Liver (tissue), 7 donors: ENCODE measurements at regions not wholly inside any gene's neighbourhood (a gene's known extent, or its start where the extent isn't known, plus 50 kb on each side); places are given as distances from the start of the nearest gene placed in this dataset.

ENCODE experiments used
- DNase-seq: peaks from one replicate; pipeline ENCODE4 v3.0.0-alpha.2; 2017; ENCODE audit warnings: low spot score
- H3K27ac ChIP-seq, 2 donors: one replicate each; pipeline ENCODE4 v1.7.0; 2013; ENCODE audit warnings: inconsistent platforms in 2 of 2, low read length in 2 of 2, control low read depth in 1 of 2, low read depth in 1 of 2, mild to moderate bottlenecking in 1 of 2
- H3K27me3 ChIP-seq, 4 donors: one replicate each; pipeline versions ENCODE4 v1.6.1 to v1.7.0; 2013; ENCODE audit warnings: low read length in 3 of 4, inconsistent platforms in 1 of 4, mild to moderate bottlenecking in 1 of 4, moderate library complexity in 1 of 4; ENCODE audit not compliant: control insufficient read depth in 4 of 4, insufficient read depth in 4 of 4
- H3K36me3 ChIP-seq, 4 donors: one replicate each; pipeline versions ENCODE4 v1.6.1 to v1.7.0; 2013; ENCODE audit warnings: low read length in 3 of 4, mild to moderate bottlenecking in 3 of 4, low read depth in 1 of 4, moderate library complexity in 1 of 4; ENCODE audit not compliant: control insufficient read depth in 4 of 4, insufficient read depth in 3 of 4
- H3K4me1 ChIP-seq, 4 donors: one replicate each; pipeline versions ENCODE4 v1.6.1 to v1.7.0; 2013; ENCODE audit warnings: low read length in 3 of 4, mild to moderate bottlenecking in 3 of 4, moderate library complexity in 1 of 4; ENCODE audit not compliant: control insufficient read depth in 4 of 4, insufficient read depth in 4 of 4
- H3K4me3 ChIP-seq, 3 donors: one replicate each; pipeline versions ENCODE4 v1.6.1 to v1.7.0; 2013; ENCODE audit warnings: low read length in 3 of 3, control low read depth in 1 of 3, low read depth in 1 of 3, mild to moderate bottlenecking in 1 of 3
- H3K9ac ChIP-seq, 2 donors: one replicate each; pipeline ENCODE4 v1.7.0; 2013; ENCODE audit warnings: low read length in 2 of 2, mild to moderate bottlenecking in 2 of 2, moderate library complexity in 2 of 2, control low read depth in 1 of 2, low read depth in 1 of 2
- H3K9me3 ChIP-seq, 4 donors: one replicate each; pipeline versions ENCODE4 v1.6.1 to v1.7.0; 2013; ENCODE audit warnings: low read length in 3 of 4; ENCODE audit not compliant: control insufficient read depth in 4 of 4
- EGR1 ChIP-seq, 2 donors: IDR thresholded peaks; 2 replicates each; pipeline ENCODE4 v1.6.1; 2016 to 2018; ENCODE audit warnings: antibody characterized with exemption in 2 of 2, low read depth in 2 of 2
- FOXA1 ChIP-seq: IDR thresholded peaks from 2 replicates; pipeline ENCODE4 v1.6.1; 2016; ENCODE audit warnings: antibody characterized with exemption
- FOXA2 ChIP-seq: IDR thresholded peaks from 2 replicates; pipeline ENCODE4 v1.6.1; 2016; ENCODE audit warnings: antibody characterized with exemption
- GABPA ChIP-seq, 2 donors: IDR thresholded peaks in 1 of 2; conservative IDR thresholded peaks in 1 of 2; 2 replicates each; pipeline ENCODE4 v1.6.1; 2016; ENCODE audit warnings: antibody characterized with exemption in 2 of 2, mild to moderate bottlenecking in 1 of 2, moderate library complexity in 1 of 2
- HNF4G ChIP-seq: IDR thresholded peaks from 2 replicates; pipeline ENCODE4 v1.6.1; 2016; ENCODE audit warnings: antibody characterized with exemption
- JUND ChIP-seq, 2 donors: IDR thresholded peaks; 2 replicates each; pipeline ENCODE4 v1.6.1; 2016; ENCODE audit warnings: antibody characterized with exemption in 2 of 2
- NR2F2 ChIP-seq: IDR thresholded peaks from 2 replicates; pipeline ENCODE4 v1.6.1; 2016; ENCODE audit warnings: antibody characterized with exemption
- RAD21 ChIP-seq, 2 donors: IDR thresholded peaks; 2 replicates each; pipeline ENCODE4 v1.6.1; 2016; ENCODE audit warnings: antibody characterized with exemption in 2 of 2, mild to moderate bottlenecking in 2 of 2
- RXRA ChIP-seq, 2 donors: IDR thresholded peaks; 2 replicates each; pipeline ENCODE4 v1.6.1; 2017 to 2018; ENCODE audit warnings: antibody characterized with exemption in 2 of 2, mild to moderate bottlenecking in 1 of 2
- SP1 ChIP-seq: IDR thresholded peaks from 2 replicates; pipeline ENCODE4 v1.6.1; 2018; ENCODE audit warnings: antibody characterized with exemption, mild to moderate bottlenecking
- YY1 ChIP-seq: IDR thresholded peaks from 2 replicates; pipeline ENCODE4 v1.6.1; 2016; ENCODE audit warnings: antibody characterized with exemption, mild to moderate bottlenecking
- TF ChIP-seq, protein P1 (sequence below): IDR thresholded peaks from 2 replicates; pipeline ENCODE4 v1.6.1; 2016; ENCODE audit warnings: antibody characterized with exemption
- TF ChIP-seq, protein P2 (sequence below): IDR thresholded peaks from 2 replicates; pipeline ENCODE4 v1.6.1; 2016; ENCODE audit warnings: antibody characterized with exemption
- TF ChIP-seq, protein P3 (sequence below): IDR thresholded peaks from 2 replicates; pipeline ENCODE4 v1.6.1; 2016; ENCODE audit warnings: antibody characterized with exemption
- TF ChIP-seq, protein P4 (sequence below): fragments of 150-350 bp; IDR thresholded peaks from 2 replicates; pipeline ENCODE4 v1.5.1; 2017; ENCODE audit warnings: improper control_type of control experiment, low read depth, low read length; ENCODE audit not compliant: missing input control
- TF ChIP-seq, protein P5 (sequence below): IDR thresholded peaks from 2 replicates; pipeline ENCODE4 v1.6.1; 2016; ENCODE audit warnings: antibody characterized with exemption, mild to moderate bottlenecking
- donor health status: healthy.
- donor health status: healthy.
- donor health status: healthy.
- donor health status: healthy.

DNA sequence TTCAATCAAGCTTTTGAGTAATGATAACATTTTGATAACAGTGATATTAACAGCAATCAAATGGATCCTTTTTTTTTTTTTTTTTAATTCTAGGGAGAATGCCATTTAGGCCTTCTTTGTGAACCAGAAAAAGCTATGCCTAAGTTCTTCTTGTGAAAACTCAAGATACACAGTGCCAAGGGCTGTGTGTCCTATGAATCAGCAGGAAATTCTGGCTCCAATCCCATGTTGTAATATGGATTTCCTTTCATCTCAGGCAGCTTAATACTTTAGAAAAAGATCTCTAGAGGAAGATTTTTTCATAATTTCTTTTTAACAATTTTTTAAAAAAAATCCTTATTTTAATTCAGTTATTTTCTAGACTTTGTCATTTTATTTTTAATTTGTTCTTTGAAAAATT lies 96.1 kb downstream of the NUDT12 start:
- no peaks in the 10 kb centered on the region for H3K36me3 ChIP-seq
- H3K4me3 ChIP-seq, result no peak overlapping the region
- TF ChIP-seq YY1, result no peak
- no peak for TF ChIP-seq RAD21 (IDR thresholded peaks at IDR 0.05)
- TF ChIP-seq, protein P1, sequence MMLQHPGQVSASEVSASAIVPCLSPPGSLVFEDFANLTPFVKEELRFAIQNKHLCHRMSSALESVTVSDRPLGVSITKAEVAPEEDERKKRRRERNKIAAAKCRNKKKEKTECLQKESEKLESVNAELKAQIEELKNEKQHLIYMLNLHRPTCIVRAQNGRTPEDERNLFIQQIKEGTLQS, result no peak
- no peak for TF ChIP-seq GABPA (IDR thresholded peaks at IDR 0.05 in 1 of 2, conservative IDR thresholded peaks at IDR 0.05 in 1 of 2)
- no peak for TF ChIP-seq SP1
- TF ChIP-seq, protein P2, sequence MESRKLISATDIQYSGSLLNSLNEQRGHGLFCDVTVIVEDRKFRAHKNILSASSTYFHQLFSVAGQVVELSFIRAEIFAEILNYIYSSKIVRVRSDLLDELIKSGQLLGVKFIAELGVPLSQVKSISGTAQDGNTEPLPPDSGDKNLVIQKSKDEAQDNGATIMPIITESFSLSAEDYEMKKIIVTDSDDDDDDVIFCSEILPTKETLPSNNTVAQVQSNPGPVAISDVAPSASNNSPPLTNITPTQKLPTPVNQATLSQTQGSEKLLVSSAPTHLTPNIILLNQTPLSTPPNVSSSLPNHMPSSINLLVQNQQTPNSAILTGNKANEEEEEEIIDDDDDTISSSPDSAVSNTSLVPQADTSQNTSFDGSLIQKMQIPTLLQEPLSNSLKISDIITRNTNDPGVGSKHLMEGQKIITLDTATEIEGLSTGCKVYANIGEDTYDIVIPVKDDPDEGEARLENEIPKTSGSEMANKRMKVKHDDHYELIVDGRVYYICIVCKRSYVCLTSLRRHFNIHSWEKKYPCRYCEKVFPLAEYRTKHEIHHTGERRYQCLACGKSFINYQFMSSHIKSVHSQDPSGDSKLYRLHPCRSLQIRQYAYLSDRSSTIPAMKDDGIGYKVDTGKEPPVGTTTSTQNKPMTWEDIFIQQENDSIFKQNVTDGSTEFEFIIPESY, result no peak
- no peak for TF ChIP-seq NR2F2
- TF ChIP-seq, protein P3, sequence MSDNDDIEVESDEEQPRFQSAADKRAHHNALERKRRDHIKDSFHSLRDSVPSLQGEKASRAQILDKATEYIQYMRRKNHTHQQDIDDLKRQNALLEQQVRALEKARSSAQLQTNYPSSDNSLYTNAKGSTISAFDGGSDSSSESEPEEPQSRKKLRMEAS, result no peak
- TF ChIP-seq, protein P4, sequence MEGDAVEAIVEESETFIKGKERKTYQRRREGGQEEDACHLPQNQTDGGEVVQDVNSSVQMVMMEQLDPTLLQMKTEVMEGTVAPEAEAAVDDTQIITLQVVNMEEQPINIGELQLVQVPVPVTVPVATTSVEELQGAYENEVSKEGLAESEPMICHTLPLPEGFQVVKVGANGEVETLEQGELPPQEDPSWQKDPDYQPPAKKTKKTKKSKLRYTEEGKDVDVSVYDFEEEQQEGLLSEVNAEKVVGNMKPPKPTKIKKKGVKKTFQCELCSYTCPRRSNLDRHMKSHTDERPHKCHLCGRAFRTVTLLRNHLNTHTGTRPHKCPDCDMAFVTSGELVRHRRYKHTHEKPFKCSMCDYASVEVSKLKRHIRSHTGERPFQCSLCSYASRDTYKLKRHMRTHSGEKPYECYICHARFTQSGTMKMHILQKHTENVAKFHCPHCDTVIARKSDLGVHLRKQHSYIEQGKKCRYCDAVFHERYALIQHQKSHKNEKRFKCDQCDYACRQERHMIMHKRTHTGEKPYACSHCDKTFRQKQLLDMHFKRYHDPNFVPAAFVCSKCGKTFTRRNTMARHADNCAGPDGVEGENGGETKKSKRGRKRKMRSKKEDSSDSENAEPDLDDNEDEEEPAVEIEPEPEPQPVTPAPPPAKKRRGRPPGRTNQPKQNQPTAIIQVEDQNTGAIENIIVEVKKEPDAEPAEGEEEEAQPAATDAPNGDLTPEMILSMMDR, result no peak
- no peak for TF ChIP-seq FOXA1
- TF ChIP-seq, protein P5, sequence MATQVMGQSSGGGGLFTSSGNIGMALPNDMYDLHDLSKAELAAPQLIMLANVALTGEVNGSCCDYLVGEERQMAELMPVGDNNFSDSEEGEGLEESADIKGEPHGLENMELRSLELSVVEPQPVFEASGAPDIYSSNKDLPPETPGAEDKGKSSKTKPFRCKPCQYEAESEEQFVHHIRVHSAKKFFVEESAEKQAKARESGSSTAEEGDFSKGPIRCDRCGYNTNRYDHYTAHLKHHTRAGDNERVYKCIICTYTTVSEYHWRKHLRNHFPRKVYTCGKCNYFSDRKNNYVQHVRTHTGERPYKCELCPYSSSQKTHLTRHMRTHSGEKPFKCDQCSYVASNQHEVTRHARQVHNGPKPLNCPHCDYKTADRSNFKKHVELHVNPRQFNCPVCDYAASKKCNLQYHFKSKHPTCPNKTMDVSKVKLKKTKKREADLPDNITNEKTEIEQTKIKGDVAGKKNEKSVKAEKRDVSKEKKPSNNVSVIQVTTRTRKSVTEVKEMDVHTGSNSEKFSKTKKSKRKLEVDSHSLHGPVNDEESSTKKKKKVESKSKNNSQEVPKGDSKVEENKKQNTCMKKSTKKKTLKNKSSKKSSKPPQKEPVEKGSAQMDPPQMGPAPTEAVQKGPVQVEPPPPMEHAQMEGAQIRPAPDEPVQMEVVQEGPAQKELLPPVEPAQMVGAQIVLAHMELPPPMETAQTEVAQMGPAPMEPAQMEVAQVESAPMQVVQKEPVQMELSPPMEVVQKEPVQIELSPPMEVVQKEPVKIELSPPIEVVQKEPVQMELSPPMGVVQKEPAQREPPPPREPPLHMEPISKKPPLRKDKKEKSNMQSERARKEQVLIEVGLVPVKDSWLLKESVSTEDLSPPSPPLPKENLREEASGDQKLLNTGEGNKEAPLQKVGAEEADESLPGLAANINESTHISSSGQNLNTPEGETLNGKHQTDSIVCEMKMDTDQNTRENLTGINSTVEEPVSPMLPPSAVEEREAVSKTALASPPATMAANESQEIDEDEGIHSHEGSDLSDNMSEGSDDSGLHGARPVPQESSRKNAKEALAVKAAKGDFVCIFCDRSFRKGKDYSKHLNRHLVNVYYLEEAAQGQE, result no peak
- no peak for TF ChIP-seq RXRA (IDR thresholded peaks at IDR 0.05)
- TF ChIP-seq JUND (IDR thresholded peaks at IDR 0.05), result no peak
- no peak for TF ChIP-seq FOXA2
- no peaks in the 10 kb centered on the region for H3K4me1 ChIP-seq
- H3K27me3 ChIP-seq, result no peaks in the 10 kb centered on the region
- H3K27ac ChIP-seq, result no peak overlapping the region
- no peak for DNase-seq
- H3K9ac ChIP-seq, result no peak overlapping the region
- H3K9me3 ChIP-seq, result no peaks in the 10 kb centered on the region

DNA sequence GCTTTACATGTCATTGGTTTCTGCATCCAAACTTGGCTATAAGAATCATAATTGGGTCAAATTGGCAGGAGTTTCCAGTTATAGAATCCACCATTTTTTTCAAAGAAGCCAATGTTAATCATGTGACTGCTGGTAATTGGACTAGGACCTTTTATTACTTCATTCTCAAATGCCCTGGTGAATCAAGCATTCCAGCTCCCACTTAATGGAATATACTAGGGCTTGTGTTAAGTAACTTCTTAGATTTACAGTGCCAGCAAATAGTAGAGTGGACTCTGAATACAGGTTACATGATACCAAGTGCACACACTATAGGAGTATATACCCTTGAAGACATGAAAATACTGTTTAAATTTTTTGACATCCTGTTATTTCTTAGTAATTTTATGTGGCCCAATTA lies 96.7 kb downstream of the NUDT12 start:
- Histone ChIP-seq H3K27me3 (no peaks in the 10 kb centered on the region), H3K27ac (no peak overlapping the region), H3K9me3 (no peaks in the 10 kb centered on the region), H3K9ac (no peak overlapping the region), H3K4me3 (no peak overlapping the region), H3K36me3 (no peaks in the 10 kb centered on the region), H3K4me1 (no peaks in the 10 kb centered on the region)
- TF ChIP-seq EGR1 (IDR thresholded peaks at IDR 0.05; ENCODE audit: low read depth in 2 of 2) (no peak), RXRA (IDR thresholded peaks at IDR 0.05) (no peak), SP1 (no peak), HNF4G (no peak)
- DNase-seq, result no peak
